Large intestine (tissue), 3 donors: ENCODE measurements at regions not wholly inside any gene's neighbourhood (a gene's known extent, or its start where the extent isn't known, plus 50 kb on each side); places are given as distances from the start of the nearest gene placed in this dataset.

Experiments
- DNase-seq, 2 donors: peaks; one replicate each; pipeline versions ENCODE4 v3.0.0 to v3.0.0-alpha.2; 2013
- H3K27ac ChIP-seq: one replicate; pipeline ENCODE4 v1.5.1; 2013; ENCODE audit warnings: low read length
- H3K27me3 ChIP-seq: 2 replicates; pipeline ENCODE4 v1.6.1; 2013; ENCODE audit warnings: low read length; ENCODE audit not compliant: control insufficient read depth, insufficient read depth
- H3K36me3 ChIP-seq: 2 replicates; pipeline ENCODE4 v1.6.1; 2013; ENCODE audit warnings: low read length; ENCODE audit not compliant: control insufficient read depth, insufficient read depth
- H3K4me1 ChIP-seq: one replicate; pipeline ENCODE4 v1.6.1; 2013; ENCODE audit warnings: low read length; ENCODE audit not compliant: control insufficient read depth, insufficient read depth
- H3K4me3 ChIP-seq: one replicate; pipeline ENCODE4 v1.5.1; 2013; ENCODE audit warnings: low read length
- H3K9me3 ChIP-seq: one replicate; pipeline ENCODE4 v1.6.1; 2013; ENCODE audit warnings: mild to moderate bottlenecking, low read depth, low read length, moderate library complexity; ENCODE audit not compliant: control insufficient read depth
- WGBS: methylation state at CpG from one replicate; pipeline ENCODE4 v1.1.5; 2013; ENCODE audit warnings: low lambda C conversion rate; ENCODE audit not compliant: insufficient coverage; 5-methylcytosine and 5-hydroxymethylcytosine counted together

GRCh38 chr12:105721051-105721825 is 390.7 kb downstream of the C12orf75 start:
- Histone ChIP-seq H3K9me3 (no peaks in the 10 kb centered on the region), H3K4me3 (no peak overlapping the region), H3K4me1 (no peaks in the 10 kb centered on the region), H3K36me3 (no peaks in the 10 kb centered on the region), H3K27ac (no peak overlapping the region), H3K27me3 (no peaks in the 10 kb centered on the region)
- DNase-seq = no peak
- WGBS = 100% methylated on average over 1 of the region's 5 CpGs

- H3K4me1 ChIP-seq = no peaks in the 10 kb centered on the region
- no CpG with 5 or more reads among the region's 2 CpGs for WGBS
- no peaks in the 10 kb centered on the region for H3K36me3 ChIP-seq
- no peak overlapping the region for H3K27ac ChIP-seq
- no peak overlapping the region for H3K4me3 ChIP-seq
- H3K9me3 ChIP-seq = no peaks in the 10 kb centered on the region
- H3K27me3 ChIP-seq = no peaks in the 10 kb centered on the region
- no peak for DNase-seq
These were observed 391.4 kb downstream of the C12orf75 start for GRCh38 chr12:105721891-105722290.

GRCh38 chr12:105723066-105723465 is 392.6 kb downstream of the C12orf75 start:
- Histone ChIP-seq H3K36me3 (no peaks in the 10 kb centered on the region), H3K4me3 (no peak overlapping the region), H3K9me3 (no peaks in the 10 kb centered on the region), H3K27me3 (no peaks in the 10 kb centered on the region), H3K27ac (no peak overlapping the region), H3K4me1 (no peaks in the 10 kb centered on the region)
- no CpG with 5 or more reads among the region's 2 CpGs for WGBS
- no peak for DNase-seq

- no peak overlapping the region for H3K27ac ChIP-seq
- no peaks in the 10 kb centered on the region for H3K27me3 ChIP-seq
- 100% methylated on average over 3 of the region's 3 CpGs for WGBS
- H3K4me1 ChIP-seq = no peaks in the 10 kb centered on the region
- H3K9me3 ChIP-seq = no peaks in the 10 kb centered on the region
- no peak overlapping the region for H3K4me3 ChIP-seq
- no peaks in the 10 kb centered on the region for H3K36me3 ChIP-seq
- no peak for DNase-seq
These were observed 393.0 kb downstream of the C12orf75 start for GRCh38 chr12:105723494-105723893.

GRCh38 chr12:105724641-105725040 is 394.1 kb downstream of the C12orf75 start:
- Histone ChIP-seq H3K27ac (no peak overlapping the region), H3K36me3 (no peaks in the 10 kb centered on the region), H3K27me3 (peaks cover 3% of the 10 kb centered on the region), H3K4me3 (no peak overlapping the region), H3K9me3 (no peaks in the 10 kb centered on the region), H3K4me1 (no peaks in the 10 kb centered on the region)
- DNase-seq = no peak
- 60% methylated on average over 1 of the region's 4 CpGs for WGBS

GRCh38 chr12:105725054-105725453 is 394.6 kb downstream of the C12orf75 start:
- Histone ChIP-seq H3K27me3 (peaks cover 3% of the 10 kb centered on the region), H3K4me3 (no peak overlapping the region), H3K36me3 (no peaks in the 10 kb centered on the region), H3K4me1 (no peaks in the 10 kb centered on the region), H3K9me3 (no peaks in the 10 kb centered on the region), H3K27ac (no peak overlapping the region)
- no peak for DNase-seq

GRCh38 chr12:105729181-105729771 is 398.8 kb downstream of the C12orf75 start:
- Histone ChIP-seq H3K9me3 (no peaks in the 10 kb centered on the region), H3K27me3 (peaks cover 3% of the 10 kb centered on the region), H3K36me3 (no peaks in the 10 kb centered on the region), H3K27ac (no peak overlapping the region), H3K4me3 (no peak overlapping the region), H3K4me1 (no peaks in the 10 kb centered on the region)
- no peak for DNase-seq
- WGBS = no CpG with 5 or more reads among the region's 2 CpGs

GRCh38 chr12:105729926-105730325 is 399.4 kb downstream of the C12orf75 start:
- Histone ChIP-seq H3K27me3 (peaks cover 3% of the 10 kb centered on the region), H3K4me3 (no peak overlapping the region), H3K36me3 (no peaks in the 10 kb centered on the region), H3K4me1 (no peaks in the 10 kb centered on the region), H3K9me3 (no peaks in the 10 kb centered on the region), H3K27ac (no peak overlapping the region)
- no peak for DNase-seq

- Histone ChIP-seq H3K9me3 (no peaks in the 10 kb centered on the region), H3K36me3 (no peaks in the 10 kb centered on the region), H3K27ac (no peak overlapping the region), H3K4me1 (no peaks in the 10 kb centered on the region), H3K27me3 (peaks cover 5% of the 10 kb centered on the region), H3K4me3 (no peak overlapping the region)
- WGBS = no CpG with 5 or more reads among the region's 1 CpG
- DNase-seq = no peak
These were observed 403.1 kb downstream of the C12orf75 start for GRCh38 chr12:105733579-105733978.

- H3K4me3 ChIP-seq = no peak overlapping the region
- no peaks in the 10 kb centered on the region for H3K9me3 ChIP-seq
- H3K36me3 ChIP-seq = no peaks in the 10 kb centered on the region
- no peaks in the 10 kb centered on the region for H3K4me1 ChIP-seq
- DNase-seq = no peak
- peaks cover 2% of the 10 kb centered on the region for H3K27me3 ChIP-seq
- no CpG with 5 or more reads among the region's 5 CpGs for WGBS
- no peak overlapping the region for H3K27ac ChIP-seq
These were observed 402.3 kb downstream of the NUAK1 start for GRCh38 chr12:105736498-105736897.

GRCh38 chr12:105738051-105738450 is 400.7 kb downstream of the NUAK1 start:
- Histone ChIP-seq H3K27me3 (peaks cover 2% of the 10 kb centered on the region), H3K4me3 (no peak overlapping the region), H3K9me3 (no peaks in the 10 kb centered on the region), H3K4me1 (no peaks in the 10 kb centered on the region), H3K36me3 (no peaks in the 10 kb centered on the region), H3K27ac (no peak overlapping the region)
- no peak for DNase-seq
- WGBS = no CpG with 5 or more reads among the region's 9 CpGs
